GM10248 (cell line): ENCODE measurements at regions not wholly inside any gene's neighbourhood (a gene's known extent, or its start where the extent isn't known, plus 50 kb on each side); places are given as distances from the start of the nearest gene placed in this dataset.

Experiments
- CTCF ChIA-PET: fragments of 300-600 bp; sonication (Branson Sonifier 250); formaldehyde crosslinking; extraction: SDS; loops from one replicate; lab custom pipeline; 2021; ENCODE audit warnings: antibody characterized with exemption; lab: Yijun Ruan, JAX
- POLR2A ChIA-PET: fragments of 350-650 bp; sonication (Branson Sonifier 250); formaldehyde crosslinking; extraction: SDS; loops from one replicate; lab custom pipeline; 2020; ENCODE audit warnings: antibody characterized with exemption; lab: Yijun Ruan, JAX
- DNase-seq: peaks from one replicate; pipeline ENCODE4 v3.0.0; 2012; ENCODE audit errors: extremely low spot score
- CTCF ChIP-seq: IDR thresholded peaks from 2 replicates; pipeline ENCODE4 v1.5.1; 2012; ENCODE audit warnings: mild to moderate bottlenecking, low read depth; ENCODE audit errors: extremely low read depth, missing control alignments, control extremely low read depth

- no peak for DNase-seq
- POLR2A ChIA-PET = no interaction called here
- CTCF ChIA-PET = interaction anchor here (2.7 kb wide), 1 partner anchor 17 kb away, joined by 8 read pairs; no protein-coding TSS in a partner anchor
- no peak for TF ChIP-seq CTCF
Measured at GRCh38 chr12:91424506-91424905, 241.9 kb upstream of the DCN start.

GRCh38 chr12:91423693-91424050 is 241.1 kb upstream of the DCN start:
- DNase-seq = no peak
- no peak for TF ChIP-seq CTCF
- ChIA-PET CTCF (interaction anchor here (1.1 to 2.7 kb wide), 3 partner anchors 9 to 41 kb away, joined by 3 to 8 read pairs (median 3); no protein-coding TSS in a partner anchor), POLR2A (no interaction called here)

- no peak for TF ChIP-seq CTCF
- ChIA-PET POLR2A (no interaction called here), CTCF (interaction anchor here (1.1 to 2.7 kb wide), 3 partner anchors 9 to 41 kb away, joined by 3 to 8 read pairs (median 3); no protein-coding TSS in a partner anchor)
Measured at GRCh38 chr12:91422811-91423692, 240.4 kb upstream of the DCN start.

GRCh38 chr12:91422127-91422526 is 239.5 kb upstream of the DCN start:
- POLR2A ChIA-PET = no interaction called here

More at GRCh38 chr12:91422811-91423692, 240.4 kb upstream of the DCN start:
- no peak for DNase-seq

GRCh38 chr12:91419809-91420208 is 237.2 kb upstream of the DCN start:
- no peak for DNase-seq
- ChIA-PET CTCF (no interaction called here), POLR2A (no interaction called here)
- TF ChIP-seq CTCF = no peak

More at GRCh38 chr12:91422127-91422526, 239.5 kb upstream of the DCN start:
- no peak for DNase-seq
- CTCF ChIA-PET = interaction anchor here (2.7 kb wide), 1 partner anchor 15 kb away, joined by 8 read pairs; no protein-coding TSS in a partner anchor
- TF ChIP-seq CTCF = no peak

- no peak for TF ChIP-seq CTCF
- no peak for DNase-seq
- CTCF ChIA-PET = interaction anchor here (3.5 kb wide), 1 partner anchor 10 kb away, joined by 11 read pairs; no protein-coding TSS in a partner anchor
- POLR2A ChIA-PET = no interaction called here
Measured at GRCh38 chr12:91418221-91419090, 235.8 kb upstream of the DCN start.
